Body of pancreas (tissue), 4 donors: ENCODE measurements at regions not wholly inside any gene's neighbourhood (a gene's known extent, or its start where the extent isn't known, plus 50 kb on each side); places are given as distances from the start of the nearest gene placed in this dataset.

ENCODE experiments used
- POLR2A ChIP-seq, 3 donors: fragments of 450-650 bp; IDR thresholded peaks; one replicate each; pipeline ENCODE4 v1.6.1; 2016; ENCODE audit warnings: antibody characterized with exemption in 3 of 3, mild to moderate bottlenecking in 2 of 3
- TF ChIP-seq, protein P1 (sequence below), 7 experiments: fragments of 450-650 bp in 4 of 7; fragments of 200-600 bp in 3 of 7; sonication (generic) in 3 of 7; IDR thresholded peaks; one replicate each; pipeline ENCODE4 v1.5.1; 2016 to 2019; ENCODE audit warnings: antibody characterized with exemption in 7 of 7

DNA sequence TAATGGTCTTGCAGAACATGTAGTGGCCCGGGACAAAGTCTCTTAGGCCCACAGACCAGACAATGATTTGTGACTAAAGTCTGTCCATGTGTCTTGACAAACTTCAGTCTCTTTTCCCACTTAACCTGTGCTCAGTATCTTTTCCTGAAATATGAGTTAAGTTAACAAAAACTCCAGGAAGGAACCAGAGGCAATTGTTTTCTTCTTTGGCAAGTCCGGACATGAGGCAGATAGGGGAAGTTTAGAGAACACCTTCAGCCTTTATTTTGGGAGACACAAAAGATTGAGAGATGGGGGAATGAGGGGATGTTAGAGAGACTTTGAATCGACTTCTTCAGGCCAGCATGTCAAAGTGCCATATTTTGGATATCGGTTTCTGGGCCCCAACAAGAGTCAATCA lies 80.2 kb upstream of the FRMPD4 start:
- TF ChIP-seq POLR2A (IDR thresholded peaks at IDR 0.05) = no peak
- TF ChIP-seq, protein P1, sequence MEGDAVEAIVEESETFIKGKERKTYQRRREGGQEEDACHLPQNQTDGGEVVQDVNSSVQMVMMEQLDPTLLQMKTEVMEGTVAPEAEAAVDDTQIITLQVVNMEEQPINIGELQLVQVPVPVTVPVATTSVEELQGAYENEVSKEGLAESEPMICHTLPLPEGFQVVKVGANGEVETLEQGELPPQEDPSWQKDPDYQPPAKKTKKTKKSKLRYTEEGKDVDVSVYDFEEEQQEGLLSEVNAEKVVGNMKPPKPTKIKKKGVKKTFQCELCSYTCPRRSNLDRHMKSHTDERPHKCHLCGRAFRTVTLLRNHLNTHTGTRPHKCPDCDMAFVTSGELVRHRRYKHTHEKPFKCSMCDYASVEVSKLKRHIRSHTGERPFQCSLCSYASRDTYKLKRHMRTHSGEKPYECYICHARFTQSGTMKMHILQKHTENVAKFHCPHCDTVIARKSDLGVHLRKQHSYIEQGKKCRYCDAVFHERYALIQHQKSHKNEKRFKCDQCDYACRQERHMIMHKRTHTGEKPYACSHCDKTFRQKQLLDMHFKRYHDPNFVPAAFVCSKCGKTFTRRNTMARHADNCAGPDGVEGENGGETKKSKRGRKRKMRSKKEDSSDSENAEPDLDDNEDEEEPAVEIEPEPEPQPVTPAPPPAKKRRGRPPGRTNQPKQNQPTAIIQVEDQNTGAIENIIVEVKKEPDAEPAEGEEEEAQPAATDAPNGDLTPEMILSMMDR (IDR thresholded peaks at IDR 0.05) = no peak
